Omental fat pad (tissue), 3 donors: ENCODE measurements at regions not wholly inside any gene's neighbourhood (a gene's known extent, or its start where the extent isn't known, plus 50 kb on each side); places are given as distances from the start of the nearest gene placed in this dataset.

Experiments
- ATAC-seq: fragments of 150-250 bp; one replicate; pipeline ENCODE4 v1.9.1; 2016; ENCODE audit warnings: mild to moderate bottlenecking, moderate library complexity; ENCODE audit not compliant: low FRiP score
- DNase-seq: peaks from one replicate; pipeline ENCODE4 v3.0.0-alpha.2; 2019; ENCODE audit warnings: low spot score
- CTCF ChIP-seq, 3 donors: fragments of 450-650 bp; IDR thresholded peaks; one replicate each; pipeline ENCODE4 v1.5.1; 2016 to 2017; ENCODE audit warnings: antibody characterized with exemption in 3 of 3, mild to moderate bottlenecking in 3 of 3, moderate library complexity in 2 of 3

GRCh38 chr9:22913518-22913917 is 466.9 kb downstream of the DMRTA1 start:
- ATAC-seq (no peak), DNase-seq (no peak)
- no peak for TF ChIP-seq CTCF (IDR thresholded peaks at IDR 0.05)

- TF ChIP-seq CTCF (IDR thresholded peaks at IDR 0.05), result no peak
- ATAC-seq (no peak), DNase-seq (no peak)
These were observed 469.5 kb downstream of the DMRTA1 start for GRCh38 chr9:22916148-22916547.

DNA sequence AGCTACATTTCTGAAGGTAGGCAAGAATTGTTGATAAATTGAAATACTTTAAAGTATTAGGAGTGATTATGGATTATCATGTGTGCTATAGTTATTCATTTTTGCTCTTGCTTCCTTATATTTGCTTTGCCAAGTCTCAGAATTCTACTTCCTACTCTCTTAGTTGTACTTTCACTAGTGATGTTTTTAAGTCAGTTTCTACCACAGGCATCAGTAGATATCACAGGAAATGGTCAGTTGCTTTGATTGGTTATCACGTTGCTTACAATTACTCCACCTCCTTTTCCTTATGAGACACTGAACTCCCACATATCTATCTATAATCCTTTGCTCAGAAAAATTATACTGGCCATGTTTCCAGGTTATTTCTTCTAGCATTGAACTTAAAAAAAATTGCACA is 472.8 kb downstream of the DMRTA1 start:
- no peak for TF ChIP-seq CTCF (IDR thresholded peaks at IDR 0.05)
- DNase-seq, result no peak
- no peak for ATAC-seq

DNA sequence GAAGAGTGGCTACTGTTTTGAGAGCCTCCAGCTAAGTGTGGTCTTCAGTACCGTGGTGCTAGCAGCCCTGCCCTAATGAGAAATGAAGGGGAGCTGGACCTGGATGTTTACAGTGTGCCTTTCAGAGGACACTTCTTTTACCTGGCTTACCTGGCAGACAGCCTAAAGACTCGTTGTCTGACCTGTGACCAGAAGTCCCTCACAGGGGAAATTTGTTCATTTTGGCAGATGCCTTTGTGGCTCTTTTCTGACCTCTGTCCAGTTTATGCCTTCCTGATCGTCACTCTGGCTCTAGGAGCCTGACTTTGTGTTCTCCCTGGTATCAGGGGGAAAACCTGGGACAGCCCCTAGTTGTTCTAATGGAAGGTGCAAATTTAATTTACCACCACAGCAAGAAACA is 475.1 kb downstream of the DMRTA1 start:
- DNase-seq (no peak), ATAC-seq (no peak)
- no peak for TF ChIP-seq CTCF (IDR thresholded peaks at IDR 0.05)

- ATAC-seq (no peak), DNase-seq (no peak)
- TF ChIP-seq CTCF (IDR thresholded peaks at IDR 0.05), result no peak
These were observed 475.6 kb downstream of the DMRTA1 start for GRCh38 chr9:22922222-22922621.

DNA sequence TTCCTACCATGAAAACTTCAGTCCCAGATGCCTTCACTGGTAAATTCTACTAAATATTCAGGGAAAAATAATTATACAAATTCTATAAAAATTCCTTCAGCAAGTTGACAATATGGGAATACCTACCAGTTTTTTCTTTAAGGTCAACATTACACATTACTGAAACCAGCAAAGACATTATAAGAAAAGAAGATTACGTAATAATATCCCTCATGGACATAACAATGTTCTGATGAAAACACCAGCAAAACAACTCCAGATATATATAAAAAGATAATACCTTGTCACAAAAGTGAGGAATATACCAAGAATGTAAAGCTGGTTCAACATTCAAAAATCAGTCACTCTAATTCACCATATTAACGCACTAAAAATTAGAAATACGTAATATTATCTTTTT is 507.9 kb downstream of the DMRTA1 start:
- ATAC-seq, result no peak
- no peak for DNase-seq
- TF ChIP-seq CTCF (IDR thresholded peaks at IDR 0.05), result no peak

DNA sequence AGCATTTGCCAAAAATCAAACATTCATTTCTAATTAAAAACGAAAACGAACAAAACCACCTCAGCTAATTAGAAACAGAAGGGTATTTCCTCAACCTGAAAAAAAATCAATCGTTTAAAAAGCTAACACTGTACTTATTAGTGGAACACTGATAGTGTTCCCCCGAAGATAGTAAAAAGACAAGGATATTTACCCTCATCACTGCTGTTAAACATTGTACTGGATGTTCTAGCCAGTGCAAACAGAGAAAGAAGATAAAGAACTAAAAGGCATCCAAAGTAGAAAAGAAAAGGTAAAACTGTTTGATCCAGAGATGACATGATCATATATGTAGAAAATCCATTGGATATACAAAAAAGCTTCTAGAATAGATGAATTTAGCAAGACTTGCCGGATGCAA is 508.3 kb downstream of the DMRTA1 start:
- ATAC-seq, result no peak
- DNase-seq, result no peak
- no peak for TF ChIP-seq CTCF (IDR thresholded peaks at IDR 0.05)
